Activated CD8-positive, alpha-beta memory T cell treated with anti-CD3 and anti-CD28 coated beads, Interleukin-2, amount 10 ng/mL, durations not matched to agents 7 days and 5 days (primary cell): ENCODE measurements at regions not wholly inside any gene's neighbourhood (a gene's known extent, or its start where the extent isn't known, plus 50 kb on each side); places are given as distances from the start of the nearest gene placed in this dataset.

ENCODE experiments used
- ATAC-seq: fragments of 150-1000 bp; cut with Tn5 transposase; one replicate; pipeline ENCODE4 v1.10.0; 2021; ENCODE audit warnings: moderate library complexity
- CTCF ChIA-PET: fragments of 350-600 bp; sonication (Branson Sonifier 250); formaldehyde crosslinking; loops from one replicate; lab custom pipeline; 2021; ENCODE audit warnings: antibody characterized with exemption; lab: Charles Lee
- DNase-seq: peaks from one replicate; pipeline ENCODE4 v3.0.0-alpha.2; 2020
- H3K27ac Mint-ChIP-seq: one replicate; pipeline ENCODE4 v1.8.0; 2021; ENCODE audit warnings: mild to moderate bottlenecking, mixed read lengths
- H3K27me3 Mint-ChIP-seq: one replicate; pipeline ENCODE4 v1.8.0; 2021; ENCODE audit warnings: mixed read lengths
- H3K36me3 Mint-ChIP-seq: one replicate; pipeline ENCODE4 v1.8.0; 2021; ENCODE audit warnings: mild to moderate bottlenecking, mixed read lengths
- H3K4me1 Mint-ChIP-seq: one replicate; pipeline ENCODE4 v1.8.0; 2021; ENCODE audit warnings: mixed read lengths
- H3K4me3 Mint-ChIP-seq: one replicate; pipeline ENCODE4 v1.8.0; 2021; ENCODE audit warnings: mild to moderate bottlenecking, moderate library complexity, mixed read lengths
- H3K9me3 Mint-ChIP-seq: one replicate; pipeline ENCODE4 v1.8.0; 2022; ENCODE audit warnings: low read depth, mixed read lengths

GRCh38 chr4:186900232-186900900, 176.7 kb upstream of the FAT1 start:
- H3K9me3 Mint-ChIP-seq = peaks cover 13% of the 10 kb centered on the region
- no peaks in the 10 kb centered on the region for H3K4me1 Mint-ChIP-seq
- CTCF ChIA-PET = no interaction called here
- H3K36me3 Mint-ChIP-seq = no peaks in the 10 kb centered on the region
- H3K4me3 Mint-ChIP-seq = no peak overlapping the region
- ATAC-seq (no peak), DNase-seq (no peak)
- H3K27me3 Mint-ChIP-seq = no peaks in the 10 kb centered on the region
- H3K27ac Mint-ChIP-seq = no peak overlapping the region

- DNase-seq (no peak), ATAC-seq (no peak)
- H3K27ac Mint-ChIP-seq = no peak overlapping the region
- H3K4me3 Mint-ChIP-seq = no peak overlapping the region
- CTCF ChIA-PET = no interaction called here
- no peaks in the 10 kb centered on the region for H3K36me3 Mint-ChIP-seq
- H3K27me3 Mint-ChIP-seq = no peaks in the 10 kb centered on the region
- H3K4me1 Mint-ChIP-seq = no peaks in the 10 kb centered on the region
- H3K9me3 Mint-ChIP-seq = peaks cover 13% of the 10 kb centered on the region
These were observed 177.3 kb upstream of the FAT1 start for GRCh38 chr4:186900984-186901383.

- Mint-ChIP-seq H3K27ac (no peak overlapping the region), H3K9me3 (peaks cover 12% of the 10 kb centered on the region), H3K4me1 (no peaks in the 10 kb centered on the region), H3K36me3 (no peaks in the 10 kb centered on the region), H3K27me3 (no peaks in the 10 kb centered on the region), H3K4me3 (no peak overlapping the region)
- no peak for ATAC-seq
- no peak for DNase-seq
- CTCF ChIA-PET = no interaction called here
These were observed 178.2 kb upstream of the FAT1 start for GRCh38 chr4:186901850-186902249.

GRCh38 chr4:186902361-186902760, 178.7 kb upstream of the FAT1 start:
- no peak for ATAC-seq
- H3K4me3 Mint-ChIP-seq = no peak overlapping the region
- H3K4me1 Mint-ChIP-seq = no peaks in the 10 kb centered on the region
- H3K27ac Mint-ChIP-seq = no peak overlapping the region
- H3K36me3 Mint-ChIP-seq = no peaks in the 10 kb centered on the region
- peaks cover 12% of the 10 kb centered on the region for H3K9me3 Mint-ChIP-seq
- H3K27me3 Mint-ChIP-seq = no peaks in the 10 kb centered on the region
- DNase-seq = no peak
- CTCF ChIA-PET = no interaction called here

- H3K4me3 Mint-ChIP-seq = no peak overlapping the region
- peaks cover 9% of the 10 kb centered on the region for H3K9me3 Mint-ChIP-seq
These were observed 180.4 kb upstream of the FAT1 start for GRCh38 chr4:186904101-186904500.

DNA sequence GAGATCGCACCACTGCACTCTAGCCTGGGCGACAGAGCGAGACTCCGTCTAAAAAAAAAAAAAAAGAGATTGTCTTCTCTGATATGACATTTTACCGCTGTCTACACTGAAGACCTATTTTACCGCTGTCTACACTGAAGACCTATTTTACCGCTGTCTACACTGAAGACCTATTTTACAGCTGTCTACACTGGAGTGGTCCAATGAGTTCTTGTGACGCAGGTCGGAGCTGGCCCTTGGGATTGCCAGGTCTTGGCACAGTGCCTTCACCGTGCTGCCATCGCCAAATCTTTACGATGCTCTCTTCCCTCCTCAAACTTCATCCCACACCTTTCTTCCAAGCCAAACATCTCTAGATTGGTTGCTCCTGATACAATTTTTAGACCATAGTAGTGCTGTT, 183.1 kb upstream of the FAT1 start:
- CTCF ChIA-PET = no interaction called here
- DNase-seq = no peak
- no peak for ATAC-seq
- Mint-ChIP-seq H3K27ac (no peak overlapping the region), H3K4me3 (no peak overlapping the region), H3K4me1 (no peaks in the 10 kb centered on the region), H3K9me3 (peaks cover 6% of the 10 kb centered on the region), H3K36me3 (no peaks in the 10 kb centered on the region), H3K27me3 (no peaks in the 10 kb centered on the region)

More at GRCh38 chr4:186904101-186904500, 180.4 kb upstream of the FAT1 start:
- Mint-ChIP-seq H3K4me1 (no peaks in the 10 kb centered on the region), H3K36me3 (no peaks in the 10 kb centered on the region), H3K27me3 (no peaks in the 10 kb centered on the region), H3K27ac (no peak overlapping the region)
- ATAC-seq (no peak), DNase-seq (no peak)
- CTCF ChIA-PET = no interaction called here

DNA sequence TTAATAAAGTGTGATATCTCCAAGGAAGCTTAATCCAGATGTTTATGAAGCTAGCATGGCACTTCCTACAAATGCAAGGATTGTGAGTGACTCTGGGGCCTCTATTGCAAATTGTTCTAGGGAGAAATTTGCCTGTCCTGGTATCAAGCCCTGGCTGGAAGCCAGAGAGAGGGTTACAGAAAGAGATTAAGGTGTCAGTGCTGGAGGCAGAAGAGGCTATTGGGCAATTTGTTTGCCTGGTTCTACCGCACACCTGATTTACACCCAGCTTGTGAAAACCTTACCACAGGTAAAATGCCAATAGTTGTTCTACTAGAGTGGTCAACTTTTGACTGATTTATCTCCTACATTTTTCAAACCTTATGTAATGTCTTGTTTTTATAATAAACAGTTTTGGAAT, 186.7 kb upstream of the FAT1 start:
- Mint-ChIP-seq H3K27ac (no peak overlapping the region), H3K4me3 (no peak overlapping the region), H3K9me3 (peaks cover 8% of the 10 kb centered on the region), H3K27me3 (no peaks in the 10 kb centered on the region), H3K4me1 (no peaks in the 10 kb centered on the region), H3K36me3 (no peaks in the 10 kb centered on the region)
- ATAC-seq (no peak), DNase-seq (no peak)
- CTCF ChIA-PET = no interaction called here

DNA sequence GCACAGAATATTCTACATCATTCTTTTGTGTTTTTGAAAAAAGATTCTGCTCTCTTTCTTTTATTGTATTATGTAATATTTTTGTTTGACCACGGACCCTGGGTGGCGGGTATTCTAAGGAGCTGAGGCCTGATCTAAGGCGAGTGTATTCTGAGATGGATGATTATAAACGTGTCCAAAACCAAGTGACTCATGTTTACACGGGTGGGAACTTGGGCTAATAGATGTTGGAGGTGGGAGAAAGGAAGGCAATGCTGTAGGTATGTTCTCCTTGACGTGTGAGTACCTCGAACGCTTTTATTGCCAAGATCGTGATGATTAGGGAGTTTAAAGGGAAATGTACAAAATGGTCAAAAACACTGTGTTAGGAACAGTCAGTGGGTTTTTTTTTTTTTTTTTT, 188.9 kb upstream of the FAT1 start:
- DNase-seq = no peak
- Mint-ChIP-seq H3K27me3 (no peaks in the 10 kb centered on the region), H3K4me1 (no peaks in the 10 kb centered on the region), H3K27ac (no peak overlapping the region), H3K9me3 (peaks cover 3% of the 10 kb centered on the region), H3K36me3 (no peaks in the 10 kb centered on the region), H3K4me3 (no peak overlapping the region)
- ATAC-seq = no peak
- CTCF ChIA-PET = no interaction called here

- Mint-ChIP-seq H3K36me3 (peaks cover 2% of the 10 kb centered on the region), H3K27ac (no peak overlapping the region), H3K27me3 (no peaks in the 10 kb centered on the region), H3K9me3 (peaks cover 9% of the 10 kb centered on the region), H3K4me1 (no peaks in the 10 kb centered on the region), H3K4me3 (no peak overlapping the region)
- ATAC-seq (no peak), DNase-seq (no peak)
- CTCF ChIA-PET = no interaction called here
These were observed 192.2 kb upstream of the FAT1 start for GRCh38 chr4:186915816-186916215.

- no peak for ATAC-seq
- CTCF ChIA-PET = no interaction called here
- H3K4me3 Mint-ChIP-seq = no peak overlapping the region
- H3K27ac Mint-ChIP-seq = no peak overlapping the region
- H3K36me3 Mint-ChIP-seq = peaks cover 2% of the 10 kb centered on the region
- H3K9me3 Mint-ChIP-seq = peaks cover 9% of the 10 kb centered on the region
- DNase-seq = no peak
- no peaks in the 10 kb centered on the region for H3K4me1 Mint-ChIP-seq
- no peaks in the 10 kb centered on the region for H3K27me3 Mint-ChIP-seq
These were observed 193.5 kb upstream of the FAT1 start for GRCh38 chr4:186917136-186917535.

GRCh38 chr4:186918466-186918865, 194.8 kb upstream of the FAT1 start:
- DNase-seq (no peak), ATAC-seq (no peak)
- H3K4me1 Mint-ChIP-seq = no peaks in the 10 kb centered on the region
- no peak overlapping the region for H3K27ac Mint-ChIP-seq
- peaks cover 2% of the 10 kb centered on the region for H3K36me3 Mint-ChIP-seq
- no peaks in the 10 kb centered on the region for H3K27me3 Mint-ChIP-seq
- peaks cover 7% of the 10 kb centered on the region for H3K9me3 Mint-ChIP-seq
- CTCF ChIA-PET = no interaction called here
- H3K4me3 Mint-ChIP-seq = no peak overlapping the region

DNA sequence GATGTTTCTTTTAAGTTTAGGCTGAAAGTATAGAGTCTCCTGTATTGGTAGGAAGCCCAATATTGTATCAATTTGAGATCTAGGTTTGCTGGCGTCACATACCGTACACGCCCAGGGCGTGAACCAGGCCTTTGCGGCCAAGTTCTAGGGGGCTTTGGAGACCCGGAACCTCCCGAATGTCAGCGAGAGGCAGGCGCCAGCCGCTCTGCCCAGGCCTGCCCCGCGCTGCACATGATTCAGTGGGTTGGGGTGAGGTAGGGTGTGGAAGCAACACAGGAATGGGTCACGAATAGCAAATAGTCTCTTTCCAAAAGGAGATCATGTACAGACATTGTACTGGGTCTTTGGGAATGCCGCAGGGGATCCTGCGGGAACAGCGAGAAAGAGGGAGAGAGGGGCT, 195.7 kb upstream of the FAT1 start:
- peaks cover 7% of the 10 kb centered on the region for H3K9me3 Mint-ChIP-seq
- H3K36me3 Mint-ChIP-seq = peaks cover 2% of the 10 kb centered on the region
- H3K27me3 Mint-ChIP-seq = no peaks in the 10 kb centered on the region
- ATAC-seq = no peak
- H3K4me3 Mint-ChIP-seq = no peak overlapping the region
- no peak overlapping the region for H3K27ac Mint-ChIP-seq
- H3K4me1 Mint-ChIP-seq = no peaks in the 10 kb centered on the region
- CTCF ChIA-PET = no interaction called here
- no peak for DNase-seq

DNA sequence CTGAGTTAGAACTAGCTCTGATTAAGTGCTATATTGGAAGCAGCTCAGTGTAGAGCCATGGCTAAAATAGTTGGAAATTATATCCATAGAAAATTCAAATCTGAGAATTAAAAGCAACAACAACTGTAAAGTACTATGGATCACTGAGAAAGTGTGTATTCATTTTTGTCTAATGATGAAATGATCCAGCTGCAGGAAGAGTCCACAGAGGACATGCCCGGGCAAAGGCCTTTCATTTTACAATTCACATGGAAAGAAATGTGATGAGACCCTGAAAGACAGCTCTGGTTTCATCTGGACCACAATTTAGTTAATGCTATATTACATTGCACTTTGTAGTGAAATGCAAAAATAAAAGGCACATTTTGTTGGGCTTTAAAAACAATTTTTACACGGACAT, 196.8 kb upstream of the FAT1 start:
- CTCF ChIA-PET = no interaction called here
- ATAC-seq (no peak), DNase-seq (no peak)
- Mint-ChIP-seq H3K4me1 (no peaks in the 10 kb centered on the region), H3K27me3 (no peaks in the 10 kb centered on the region), H3K9me3 (peaks cover 11% of the 10 kb centered on the region), H3K27ac (no peak overlapping the region), H3K4me3 (no peak overlapping the region), H3K36me3 (peaks cover 2% of the 10 kb centered on the region)

GRCh38 chr4:186920992-186921391, 197.3 kb upstream of the FAT1 start:
- no peaks in the 10 kb centered on the region for H3K4me1 Mint-ChIP-seq
- peaks cover 2% of the 10 kb centered on the region for H3K36me3 Mint-ChIP-seq
- CTCF ChIA-PET = no interaction called here
- peaks cover 11% of the 10 kb centered on the region for H3K9me3 Mint-ChIP-seq
- no peak overlapping the region for H3K4me3 Mint-ChIP-seq
- ATAC-seq (no peak), DNase-seq (no peak)
- no peaks in the 10 kb centered on the region for H3K27me3 Mint-ChIP-seq
- no peak overlapping the region for H3K27ac Mint-ChIP-seq

DNA sequence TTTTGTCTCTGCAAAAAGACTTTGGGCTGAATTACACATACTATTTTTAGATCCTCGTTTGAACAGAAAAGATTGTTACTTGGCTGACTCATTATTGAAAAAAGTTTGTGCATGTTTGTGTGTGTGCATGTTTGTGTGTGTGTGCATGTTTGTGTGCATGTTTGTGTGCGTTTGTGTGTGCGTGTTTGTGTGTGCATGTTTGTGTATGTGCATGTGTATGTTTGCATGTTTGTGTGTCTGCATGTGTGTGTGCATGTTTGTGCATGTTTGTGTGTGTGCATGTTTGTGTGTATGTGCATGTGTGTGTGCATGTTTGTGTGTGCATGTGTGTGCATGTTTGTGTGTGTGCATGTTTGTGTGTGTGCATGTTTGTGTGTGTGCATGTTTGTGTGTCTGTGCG, 201.1 kb upstream of the FAT1 start:
- no peak for DNase-seq
- H3K27ac Mint-ChIP-seq = no peak overlapping the region
- H3K9me3 Mint-ChIP-seq = peaks cover 5% of the 10 kb centered on the region
- H3K4me1 Mint-ChIP-seq = no peaks in the 10 kb centered on the region
- no peaks in the 10 kb centered on the region for H3K36me3 Mint-ChIP-seq
- no peak overlapping the region for H3K4me3 Mint-ChIP-seq
- H3K27me3 Mint-ChIP-seq = no peaks in the 10 kb centered on the region
- ATAC-seq = no peak
- CTCF ChIA-PET = no interaction called here
